ENCODE measurements at regions not wholly inside any gene's neighbourhood (a gene's known extent, or its start where the extent isn't known, plus 50 kb on each side); places are given as distances from the start of the nearest gene placed in this dataset.

DNA sequence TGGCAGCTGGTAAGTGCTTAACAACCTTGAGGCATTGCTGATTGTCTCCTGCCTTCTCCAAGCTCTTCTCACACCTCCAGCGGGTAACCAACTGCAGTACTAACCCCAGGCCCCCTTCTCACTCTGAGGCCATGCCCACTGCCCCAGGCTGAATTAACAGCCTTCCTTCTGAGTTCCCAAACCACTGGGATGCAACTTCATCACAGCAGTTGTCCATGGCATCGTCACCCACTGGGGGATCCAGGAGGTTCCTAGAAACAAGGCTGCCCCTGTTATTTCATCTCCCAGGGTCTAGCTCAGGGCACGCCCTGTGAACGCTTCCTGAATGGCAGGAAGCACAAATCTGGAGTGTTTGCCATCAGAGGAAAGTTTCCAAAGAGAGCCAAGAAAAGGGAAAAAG, 58.0 kb downstream of the SYNE3 start:
- no peaks in the 10 kb centered on the region for H3K9me3 ChIP-seq (ENCODE audit: control insufficient read depth in 4 of 4, low read length in 3 of 4)
- no peak for TF ChIP-seq NR2F2 (IDR thresholded peaks at IDR 0.05)
- no peak for TF ChIP-seq SP1 (IDR thresholded peaks at IDR 0.05)
- TF ChIP-seq, protein P1, sequence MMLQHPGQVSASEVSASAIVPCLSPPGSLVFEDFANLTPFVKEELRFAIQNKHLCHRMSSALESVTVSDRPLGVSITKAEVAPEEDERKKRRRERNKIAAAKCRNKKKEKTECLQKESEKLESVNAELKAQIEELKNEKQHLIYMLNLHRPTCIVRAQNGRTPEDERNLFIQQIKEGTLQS (IDR thresholded peaks at IDR 0.05) = no peak
- TF ChIP-seq EGR1 (IDR thresholded peaks at IDR 0.05; ENCODE audit: low read depth in 2 of 2) = no peak
- TF ChIP-seq, protein P2, sequence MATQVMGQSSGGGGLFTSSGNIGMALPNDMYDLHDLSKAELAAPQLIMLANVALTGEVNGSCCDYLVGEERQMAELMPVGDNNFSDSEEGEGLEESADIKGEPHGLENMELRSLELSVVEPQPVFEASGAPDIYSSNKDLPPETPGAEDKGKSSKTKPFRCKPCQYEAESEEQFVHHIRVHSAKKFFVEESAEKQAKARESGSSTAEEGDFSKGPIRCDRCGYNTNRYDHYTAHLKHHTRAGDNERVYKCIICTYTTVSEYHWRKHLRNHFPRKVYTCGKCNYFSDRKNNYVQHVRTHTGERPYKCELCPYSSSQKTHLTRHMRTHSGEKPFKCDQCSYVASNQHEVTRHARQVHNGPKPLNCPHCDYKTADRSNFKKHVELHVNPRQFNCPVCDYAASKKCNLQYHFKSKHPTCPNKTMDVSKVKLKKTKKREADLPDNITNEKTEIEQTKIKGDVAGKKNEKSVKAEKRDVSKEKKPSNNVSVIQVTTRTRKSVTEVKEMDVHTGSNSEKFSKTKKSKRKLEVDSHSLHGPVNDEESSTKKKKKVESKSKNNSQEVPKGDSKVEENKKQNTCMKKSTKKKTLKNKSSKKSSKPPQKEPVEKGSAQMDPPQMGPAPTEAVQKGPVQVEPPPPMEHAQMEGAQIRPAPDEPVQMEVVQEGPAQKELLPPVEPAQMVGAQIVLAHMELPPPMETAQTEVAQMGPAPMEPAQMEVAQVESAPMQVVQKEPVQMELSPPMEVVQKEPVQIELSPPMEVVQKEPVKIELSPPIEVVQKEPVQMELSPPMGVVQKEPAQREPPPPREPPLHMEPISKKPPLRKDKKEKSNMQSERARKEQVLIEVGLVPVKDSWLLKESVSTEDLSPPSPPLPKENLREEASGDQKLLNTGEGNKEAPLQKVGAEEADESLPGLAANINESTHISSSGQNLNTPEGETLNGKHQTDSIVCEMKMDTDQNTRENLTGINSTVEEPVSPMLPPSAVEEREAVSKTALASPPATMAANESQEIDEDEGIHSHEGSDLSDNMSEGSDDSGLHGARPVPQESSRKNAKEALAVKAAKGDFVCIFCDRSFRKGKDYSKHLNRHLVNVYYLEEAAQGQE (IDR thresholded peaks at IDR 0.05) = no peak
- TF ChIP-seq, protein P3, sequence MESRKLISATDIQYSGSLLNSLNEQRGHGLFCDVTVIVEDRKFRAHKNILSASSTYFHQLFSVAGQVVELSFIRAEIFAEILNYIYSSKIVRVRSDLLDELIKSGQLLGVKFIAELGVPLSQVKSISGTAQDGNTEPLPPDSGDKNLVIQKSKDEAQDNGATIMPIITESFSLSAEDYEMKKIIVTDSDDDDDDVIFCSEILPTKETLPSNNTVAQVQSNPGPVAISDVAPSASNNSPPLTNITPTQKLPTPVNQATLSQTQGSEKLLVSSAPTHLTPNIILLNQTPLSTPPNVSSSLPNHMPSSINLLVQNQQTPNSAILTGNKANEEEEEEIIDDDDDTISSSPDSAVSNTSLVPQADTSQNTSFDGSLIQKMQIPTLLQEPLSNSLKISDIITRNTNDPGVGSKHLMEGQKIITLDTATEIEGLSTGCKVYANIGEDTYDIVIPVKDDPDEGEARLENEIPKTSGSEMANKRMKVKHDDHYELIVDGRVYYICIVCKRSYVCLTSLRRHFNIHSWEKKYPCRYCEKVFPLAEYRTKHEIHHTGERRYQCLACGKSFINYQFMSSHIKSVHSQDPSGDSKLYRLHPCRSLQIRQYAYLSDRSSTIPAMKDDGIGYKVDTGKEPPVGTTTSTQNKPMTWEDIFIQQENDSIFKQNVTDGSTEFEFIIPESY (IDR thresholded peaks at IDR 0.05) = no peak
- TF ChIP-seq GABPA (IDR thresholded peaks at IDR 0.05 in 1 of 2, conservative IDR thresholded peaks at IDR 0.05 in 1 of 2) = no peak
- TF ChIP-seq JUND (IDR thresholded peaks at IDR 0.05) = no peak
- no peak for TF ChIP-seq FOXA2 (IDR thresholded peaks at IDR 0.05)
- TF ChIP-seq RAD21 (IDR thresholded peaks at IDR 0.05) = no peak
- no peak for TF ChIP-seq TAF1 (conservative IDR thresholded peaks at IDR 0.05)
- no peak for TF ChIP-seq HNF4A (conservative IDR thresholded peaks at IDR 0.05)
- no peak for TF ChIP-seq FOXA1 (IDR thresholded peaks at IDR 0.05)
- TF ChIP-seq, protein P4, sequence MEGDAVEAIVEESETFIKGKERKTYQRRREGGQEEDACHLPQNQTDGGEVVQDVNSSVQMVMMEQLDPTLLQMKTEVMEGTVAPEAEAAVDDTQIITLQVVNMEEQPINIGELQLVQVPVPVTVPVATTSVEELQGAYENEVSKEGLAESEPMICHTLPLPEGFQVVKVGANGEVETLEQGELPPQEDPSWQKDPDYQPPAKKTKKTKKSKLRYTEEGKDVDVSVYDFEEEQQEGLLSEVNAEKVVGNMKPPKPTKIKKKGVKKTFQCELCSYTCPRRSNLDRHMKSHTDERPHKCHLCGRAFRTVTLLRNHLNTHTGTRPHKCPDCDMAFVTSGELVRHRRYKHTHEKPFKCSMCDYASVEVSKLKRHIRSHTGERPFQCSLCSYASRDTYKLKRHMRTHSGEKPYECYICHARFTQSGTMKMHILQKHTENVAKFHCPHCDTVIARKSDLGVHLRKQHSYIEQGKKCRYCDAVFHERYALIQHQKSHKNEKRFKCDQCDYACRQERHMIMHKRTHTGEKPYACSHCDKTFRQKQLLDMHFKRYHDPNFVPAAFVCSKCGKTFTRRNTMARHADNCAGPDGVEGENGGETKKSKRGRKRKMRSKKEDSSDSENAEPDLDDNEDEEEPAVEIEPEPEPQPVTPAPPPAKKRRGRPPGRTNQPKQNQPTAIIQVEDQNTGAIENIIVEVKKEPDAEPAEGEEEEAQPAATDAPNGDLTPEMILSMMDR (IDR thresholded peaks at IDR 0.05; ENCODE audit: low read depth, low read length, missing input control) = no peak
- TF ChIP-seq YY1 (IDR thresholded peaks at IDR 0.05) = no peak
- no peak for TF ChIP-seq HNF4G (IDR thresholded peaks at IDR 0.05)
- H3K27me3 ChIP-seq (ENCODE audit: control insufficient read depth in 4 of 4, insufficient read depth in 4 of 4, low read length in 3 of 4) = no peaks in the 10 kb centered on the region
- DNase-seq (ENCODE audit: low spot score) = no peak
- WGBS = 93% methylated on average over 4 of the region's 4 CpGs
- peaks cover 0 to 1% (median 0%) of the 10 kb centered on the region in 4 donors for H3K4me1 ChIP-seq (ENCODE audit: control insufficient read depth in 4 of 4, insufficient read depth in 4 of 4, low read length in 3 of 4)
- H3K36me3 ChIP-seq (ENCODE audit: control insufficient read depth in 4 of 4, insufficient read depth in 3 of 4, low read depth in 1 of 4, low read length in 3 of 4) = peaks cover 0 to 28% (median 5%) of the 10 kb centered on the region in 4 donors
- no peak overlapping the region for H3K27ac ChIP-seq (ENCODE audit: low read depth in 1 of 2, low read length in 2 of 2)
- H3K9ac ChIP-seq (ENCODE audit: low read depth in 1 of 2, low read length in 2 of 2) = no peak overlapping the region
- H3K4me3 ChIP-seq (ENCODE audit: low read depth in 1 of 3, low read length in 3 of 3) = no peak overlapping the region

DNA sequence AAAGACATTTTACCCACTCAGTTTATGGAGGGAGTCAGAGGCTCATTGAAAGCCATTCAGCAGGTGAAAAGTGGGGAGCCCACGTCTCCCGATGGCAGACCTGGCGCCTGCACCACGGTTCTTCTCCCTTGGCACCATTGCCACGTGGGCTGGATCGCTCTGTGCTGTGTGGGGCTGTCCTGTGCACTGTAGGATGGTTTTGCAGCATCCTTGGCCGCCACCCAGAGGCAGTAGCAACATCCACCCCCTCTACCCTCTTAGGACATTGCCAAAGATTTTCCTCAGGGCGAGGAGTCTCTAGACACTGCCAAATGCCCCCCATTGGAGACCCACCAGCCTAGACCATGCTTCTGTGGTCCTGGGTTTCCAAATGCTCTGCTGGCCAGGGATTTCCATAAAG, 60.2 kb downstream of the SYNE3 start:
- H3K27ac ChIP-seq (ENCODE audit: low read depth in 1 of 2, low read length in 2 of 2) = no peak overlapping the region
- peaks cover 0 to 33% (median 10%) of the 10 kb centered on the region in 4 donors for H3K36me3 ChIP-seq (ENCODE audit: control insufficient read depth in 4 of 4, insufficient read depth in 3 of 4, low read depth in 1 of 4, low read length in 3 of 4)
- no peak overlapping the region for H3K4me3 ChIP-seq (ENCODE audit: low read depth in 1 of 3, low read length in 3 of 3)
- no peaks in the 10 kb centered on the region for H3K9me3 ChIP-seq (ENCODE audit: control insufficient read depth in 4 of 4, low read length in 3 of 4)
- no peak for DNase-seq (ENCODE audit: low spot score)
- 90% methylated on average over 8 of the region's 8 CpGs for WGBS
- H3K4me1 ChIP-seq (ENCODE audit: control insufficient read depth in 4 of 4, insufficient read depth in 4 of 4, low read length in 3 of 4) = no peaks in the 10 kb centered on the region
- no peaks in the 10 kb centered on the region for H3K27me3 ChIP-seq (ENCODE audit: control insufficient read depth in 4 of 4, insufficient read depth in 4 of 4, low read length in 3 of 4)
- H3K9ac ChIP-seq (ENCODE audit: low read depth in 1 of 2, low read length in 2 of 2) = no peak overlapping the region
- TF ChIP-seq NR2F2 (IDR thresholded peaks at IDR 0.05) (no peak), RXRA (IDR thresholded peaks at IDR 0.05) (no peak), HNF4A (conservative IDR thresholded peaks at IDR 0.05) (no peak), TAF1 (conservative IDR thresholded peaks at IDR 0.05) (no peak), HNF4G (IDR thresholded peaks at IDR 0.05) (no peak), EGR1 (IDR thresholded peaks at IDR 0.05; ENCODE audit: low read depth in 2 of 2) (no peak), YY1 (IDR thresholded peaks at IDR 0.05) (no peak), JUND (IDR thresholded peaks at IDR 0.05) (no peak), FOXA1 (IDR thresholded peaks at IDR 0.05) (no peak)
- TF ChIP-seq, protein P1 (IDR thresholded peaks at IDR 0.05) = no peak
- TF ChIP-seq, protein P5, sequence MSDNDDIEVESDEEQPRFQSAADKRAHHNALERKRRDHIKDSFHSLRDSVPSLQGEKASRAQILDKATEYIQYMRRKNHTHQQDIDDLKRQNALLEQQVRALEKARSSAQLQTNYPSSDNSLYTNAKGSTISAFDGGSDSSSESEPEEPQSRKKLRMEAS (IDR thresholded peaks at IDR 0.05) = no peak
- TF ChIP-seq, protein P2 (IDR thresholded peaks at IDR 0.05) = no peak

Data from liver (tissue), 8 donors.